Fibroblast of lung (primary cell): ENCODE measurements at regions not wholly inside any gene's neighbourhood (a gene's known extent, or its start where the extent isn't known, plus 50 kb on each side); places are given as distances from the start of the nearest gene placed in this dataset.

Experiments used
- CTCF ChIP-seq, 2 donors: IDR thresholded peaks in 1 of 2; conservative IDR thresholded peaks in 1 of 2; 1 replicate in 1 of 2; 2 replicates in 1 of 2; pipeline ENCODE4 v1.5.1; 2011 to 2012; ENCODE audit warnings: low read length in 2 of 2, control low read depth in 1 of 2, inconsistent platforms in 1 of 2, low read depth in 1 of 2, mild to moderate bottlenecking in 1 of 2
- EZH2 ChIP-seq: IDR thresholded peaks from 2 replicates; pipeline ENCODE4 v1.5.1; 2012; ENCODE audit warnings: low read length, control low read depth, mild to moderate bottlenecking; ENCODE audit errors: missing control alignments

GRCh38 chr6:18752278-18753068 lies 365.3 kb downstream of the RNF144B start:
- TF ChIP-seq CTCF (conservative IDR thresholded peaks at IDR 0.05 in 1 of 2, IDR thresholded peaks at IDR 0.05 in 1 of 2; ENCODE audit: low read depth in 1 of 2, low read length in 2 of 2), result no peak
- no peak for TF ChIP-seq EZH2
